T-cell (primary cell): ENCODE measurements at regions not wholly inside any gene's neighbourhood (a gene's known extent, or its start where the extent isn't known, plus 50 kb on each side); places are given as distances from the start of the nearest gene placed in this dataset.

Experiments used
- ATAC-seq, 4 experiments: fragments of 200-7000 bp in 3 of 4; fragments of 150-1000 bp in 1 of 4; cut with Tn5 transposase; replicated peaks in 1 of 4; 1 replicate in 3 of 4; 2 replicates in 1 of 4; pipeline ENCODE4 v1.10.0; 2021; ENCODE audit warnings: moderate library complexity in 3 of 4, mild to moderate bottlenecking in 2 of 4, moderate number of reproducible peaks in 1 of 4
- CTCF ChIA-PET, 2 donors: fragments of 300-600 bp; sonication (Branson Sonifier 250); formaldehyde crosslinking; loops; one replicate each; lab custom pipeline; 2022; ENCODE audit warnings: antibody characterized with exemption in 2 of 2; lab: Charles Lee
- POLR2A ChIA-PET, 2 donors: fragments of 300-600 bp; sonication (Branson Sonifier 250); formaldehyde crosslinking; loops; one replicate each; lab custom pipeline; 2022; ENCODE audit warnings: antibody characterized with exemption in 2 of 2; lab: Charles Lee
- DNase-seq, 35 experiments: peaks; one replicate each; pipeline versions ENCODE4 v3.0.0 to v3.0.0-alpha.2; 2013 to 2023
- H3K27ac ChIP-seq: one replicate; pipeline ENCODE4 v1.5.1; 2013; ENCODE audit warnings: low read length
- H3K27me3 ChIP-seq, 2 experiments: replicated peaks in 1 of 2; 1 replicate in 1 of 2; 2 replicates in 1 of 2; pipeline versions ENCODE4 v1.6.1 to v1.7.0; 2013; ENCODE audit warnings: low read length in 1 of 2, mixed read lengths in 1 of 2; ENCODE audit not compliant: control insufficient read depth in 2 of 2, insufficient read depth in 2 of 2; ENCODE audit errors: extremely low read depth in 1 of 2
- H3K36me3 ChIP-seq, 2 donors: 1 replicate in 1 of 2; 2 replicates in 1 of 2; pipeline versions ENCODE4 v1.6.1 to v1.7.0; 2013; ENCODE audit warnings: low read length in 1 of 2; ENCODE audit not compliant: control insufficient read depth in 2 of 2, insufficient read depth in 1 of 2; ENCODE audit errors: extremely low read depth in 1 of 2
- H3K4me1 ChIP-seq, 2 experiments: 1 replicate in 1 of 2; 2 replicates in 1 of 2; pipeline versions ENCODE4 v1.6.1 to v1.7.0; 2013; ENCODE audit warnings: low read length in 2 of 2, mixed read lengths in 1 of 2; ENCODE audit not compliant: insufficient read depth in 2 of 2, control insufficient read depth in 1 of 2; ENCODE audit errors: extremely low read depth in 1 of 2
- H3K4me3 ChIP-seq, 2 donors: 1 replicate in 1 of 2; 2 replicates in 1 of 2; pipeline versions ENCODE4 v1.5.1 to v1.7.0; 2013; ENCODE audit warnings: mild to moderate bottlenecking in 2 of 2, low read length in 1 of 2, moderate library complexity in 1 of 2; ENCODE audit not compliant: control insufficient read depth in 1 of 2; ENCODE audit errors: extremely low read depth in 1 of 2
- H3K9me3 ChIP-seq: 2 replicates; pipeline ENCODE4 v1.7.0; 2013
- H3K27ac Mint-ChIP-seq, 2 donors: one replicate each; pipeline ENCODE4 v1.8.0; 2020 to 2021; ENCODE audit warnings: mild to moderate bottlenecking in 2 of 2, mixed read lengths in 2 of 2
- H3K27me3 Mint-ChIP-seq, 2 donors: one replicate each; pipeline ENCODE4 v1.8.0; 2021 to 2022; ENCODE audit warnings: mixed read lengths in 2 of 2
- H3K36me3 Mint-ChIP-seq: one replicate; pipeline ENCODE4 v1.8.0; 2021; ENCODE audit warnings: mixed read lengths
- H3K4me1 Mint-ChIP-seq, 3 donors: one replicate each; pipeline ENCODE4 v1.8.0; 2020 to 2022; ENCODE audit warnings: mixed read lengths in 3 of 3, mild to moderate bottlenecking in 1 of 3
- H3K4me3 Mint-ChIP-seq, 3 donors: one replicate each; pipeline ENCODE4 v1.8.0; 2020 to 2022; ENCODE audit warnings: mild to moderate bottlenecking in 3 of 3, mixed read lengths in 3 of 3, moderate library complexity in 3 of 3
- H3K9me3 Mint-ChIP-seq, 3 donors: one replicate each; pipeline ENCODE4 v1.8.0; 2020 to 2022; ENCODE audit warnings: mixed read lengths in 3 of 3
- WGBS: methylation state at CpG from one replicate; pipeline ENCODE4 v1.1.5; 2013; ENCODE audit warnings: missing lambda C conversion rate; ENCODE audit not compliant: insufficient coverage; 5-methylcytosine and 5-hydroxymethylcytosine counted together

DNA sequence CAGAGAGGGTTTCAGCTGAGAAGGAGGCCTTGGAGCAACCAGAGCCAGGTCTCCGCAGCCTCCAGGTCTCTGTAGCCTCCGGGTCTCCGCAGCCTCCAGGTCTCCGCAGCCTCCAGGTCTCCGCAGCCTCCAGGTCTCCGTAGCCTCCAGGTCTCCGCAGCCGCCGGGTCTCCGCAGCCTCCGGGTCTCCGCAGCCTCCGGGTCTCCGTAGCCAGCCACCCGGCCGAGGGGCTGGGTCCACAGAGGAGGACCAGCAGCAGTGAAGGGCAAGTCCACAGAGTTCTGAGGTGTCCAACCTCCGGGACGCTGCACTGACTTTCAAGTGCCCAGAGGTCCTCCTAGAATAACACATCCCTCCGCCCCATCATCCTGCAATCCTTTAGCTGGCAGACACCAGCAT lies 221.0 kb downstream of the RBFOX3 start:
- H3K4me1 Mint-ChIP-seq, result peaks cover 0 to 8% (median 0%) of the 10 kb centered on the region in 3 donors
- WGBS, result 94% methylated on average over 19 of the region's 19 CpGs
- Histone ChIP-seq H3K27me3 (peaks cover 2 to 68% of the 10 kb centered on the region in 2 experiments), H3K4me3 (no peak overlapping the region), H3K4me1 (peaks cover 0 to 6% of the 10 kb centered on the region in 2 experiments), H3K36me3 (no peaks in the 10 kb centered on the region), H3K9me3 (no peaks in the 10 kb centered on the region), H3K27ac (no peak overlapping the region)
- H3K36me3 Mint-ChIP-seq, result no peaks in the 10 kb centered on the region
- H3K9me3 Mint-ChIP-seq, result no peaks in the 10 kb centered on the region
- DNase-seq (no peak), ATAC-seq (no peak)
- no peak overlapping the region for H3K27ac Mint-ChIP-seq
- POLR2A ChIA-PET, result no interaction called here
- CTCF ChIA-PET, result no interaction called here
- no peak overlapping the region for H3K4me3 Mint-ChIP-seq
- peaks cover 40 to 53% of the 10 kb centered on the region in 2 donors for H3K27me3 Mint-ChIP-seq

DNA sequence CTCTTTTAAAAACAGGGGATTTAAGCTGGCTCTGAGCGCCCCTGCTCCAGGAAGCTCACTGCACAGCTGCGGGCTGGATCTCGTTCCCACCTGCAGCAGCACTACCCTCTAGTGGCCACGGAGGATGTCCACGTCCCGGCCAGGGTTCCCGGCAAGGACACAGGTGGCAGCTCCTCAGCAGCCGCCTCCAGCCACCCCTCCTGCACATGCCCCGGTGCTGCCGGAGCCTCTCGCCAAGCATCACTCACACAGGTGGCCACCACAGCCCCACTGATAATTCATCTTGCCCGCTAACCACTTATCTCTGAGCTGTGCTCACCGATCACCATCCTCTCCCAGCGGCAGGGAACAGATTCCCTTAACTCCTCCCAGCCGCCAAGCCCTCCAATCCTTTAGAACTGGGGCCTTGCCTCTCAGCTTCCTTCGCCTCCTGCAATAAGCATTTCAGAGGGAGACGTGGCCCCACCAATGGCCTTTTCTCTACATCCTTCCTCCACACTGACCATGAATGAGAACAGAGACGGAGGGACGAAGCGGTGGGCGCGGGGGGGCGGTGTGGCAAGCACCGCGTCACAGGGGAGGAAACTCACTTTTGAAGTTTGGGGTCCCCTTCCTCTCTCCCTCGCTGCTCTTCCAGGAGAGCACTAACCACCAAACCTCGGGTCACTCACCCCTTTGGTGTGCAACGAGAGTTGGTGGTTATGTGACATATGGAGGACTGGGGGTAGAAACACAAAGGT lies 222.1 kb downstream of the RBFOX3 start:
- no peak overlapping the region for H3K4me3 ChIP-seq
- no peaks in the 10 kb centered on the region for H3K9me3 ChIP-seq
- no peaks in the 10 kb centered on the region for H3K36me3 ChIP-seq
- H3K27ac ChIP-seq, result no peak overlapping the region
- ChIA-PET POLR2A (no interaction called here), CTCF (interaction anchor here (0.5 to 1.3 kb wide), 3 partner anchors 12 to 445 kb away, joined by 3 to 4 read pairs (median 4); no protein-coding TSS in a partner anchor)
- no peak overlapping the region for H3K4me3 Mint-ChIP-seq
- peaks cover 31 to 42% of the 10 kb centered on the region in 2 donors for H3K27me3 Mint-ChIP-seq
- H3K27ac Mint-ChIP-seq, result no peak overlapping the region
- H3K27me3 ChIP-seq, result peaks cover 2 to 60% of the 10 kb centered on the region in 2 experiments
- ATAC-seq (no peak), DNase-seq (no peak)
- peaks cover 0 to 7% (median 0%) of the 10 kb centered on the region in 3 donors for H3K4me1 Mint-ChIP-seq
- H3K4me1 ChIP-seq, result peaks cover 0 to 6% of the 10 kb centered on the region in 2 experiments
- no peaks in the 10 kb centered on the region for H3K36me3 Mint-ChIP-seq
- 47% methylated on average over 22 of the region's 28 CpGs for WGBS
- no peaks in the 10 kb centered on the region for H3K9me3 Mint-ChIP-seq

DNA sequence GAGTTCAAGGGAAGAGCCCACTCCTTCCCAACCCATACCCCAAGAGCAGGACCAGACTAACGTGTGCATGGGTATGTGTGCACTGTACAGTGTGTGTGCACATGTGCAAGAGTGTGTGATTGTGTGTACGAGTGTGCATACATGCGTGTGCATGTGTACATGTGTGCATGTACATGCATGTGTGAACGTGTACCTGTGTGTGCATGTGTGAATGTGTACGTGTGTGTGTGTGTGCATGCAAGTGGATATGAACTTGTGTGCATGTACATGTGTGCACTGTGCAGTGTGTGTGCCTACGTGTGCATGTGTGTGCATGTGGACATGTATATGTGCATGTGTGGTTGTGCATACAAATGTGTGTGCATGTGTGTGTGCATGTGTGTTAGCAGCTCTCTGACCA lies 223.1 kb downstream of the RBFOX3 start:
- no peak for ATAC-seq
- H3K27ac Mint-ChIP-seq, result no peak overlapping the region
- H3K4me1 Mint-ChIP-seq, result peaks cover 0 to 1% (median 0%) of the 10 kb centered on the region in 3 donors
- DNase-seq, result no peak
- H3K27ac ChIP-seq, result no peak overlapping the region
- H3K4me3 ChIP-seq, result no peak overlapping the region
- CTCF ChIA-PET, result interaction anchor here in 1 of 2 donors (1.3 kb wide), 1 partner anchor 13 kb away, joined by 4 read pairs; no protein-coding TSS in a partner anchor
- no peaks in the 10 kb centered on the region for H3K36me3 ChIP-seq
- H3K4me1 ChIP-seq, result peaks cover 0 to 6% of the 10 kb centered on the region in 2 experiments
- H3K27me3 ChIP-seq, result peaks cover 2 to 57% of the 10 kb centered on the region in 2 experiments
- H3K27me3 Mint-ChIP-seq, result peaks cover 24 to 34% of the 10 kb centered on the region in 2 donors
- H3K36me3 Mint-ChIP-seq, result no peaks in the 10 kb centered on the region
- WGBS, result 86% methylated on average over 6 of the region's 6 CpGs
- H3K9me3 Mint-ChIP-seq, result no peaks in the 10 kb centered on the region
- no peak overlapping the region for H3K4me3 Mint-ChIP-seq
- POLR2A ChIA-PET, result no interaction called here
- no peaks in the 10 kb centered on the region for H3K9me3 ChIP-seq

DNA sequence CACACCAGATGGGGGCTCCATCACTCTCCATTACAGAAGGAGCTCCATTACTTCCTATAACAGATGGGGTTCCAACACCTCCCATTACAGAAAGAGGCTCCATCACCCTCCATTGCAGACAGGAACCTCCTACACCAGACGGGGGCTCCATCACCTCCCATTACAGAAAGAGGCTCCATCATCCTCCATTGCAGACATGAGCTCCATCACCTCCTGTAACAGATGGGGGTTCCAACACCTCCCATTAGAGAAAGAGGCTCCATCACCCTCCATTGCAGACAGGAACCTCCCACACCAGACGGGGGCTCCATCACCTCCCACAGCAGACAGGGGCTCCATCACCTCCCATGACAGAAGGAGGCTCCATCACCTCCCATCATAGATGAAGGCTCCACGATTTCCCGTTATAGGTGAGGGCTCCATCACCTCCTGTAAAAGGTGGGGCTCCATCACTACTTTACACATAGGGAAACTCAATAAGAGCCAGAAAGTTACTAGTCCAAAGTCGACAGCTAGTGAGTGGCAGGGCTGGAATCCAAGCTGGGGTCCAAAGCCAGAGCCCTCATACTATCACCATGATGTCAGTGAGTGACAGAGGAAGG lies 224.8 kb downstream of the RBFOX3 start:
- CTCF ChIA-PET, result no interaction called here
- H3K36me3 ChIP-seq, result no peaks in the 10 kb centered on the region
- H3K27me3 Mint-ChIP-seq, result peaks cover 11 to 24% of the 10 kb centered on the region in 2 donors
- H3K27ac Mint-ChIP-seq, result no peak overlapping the region
- DNase-seq (no peak), ATAC-seq (no peak)
- H3K27me3 ChIP-seq, result peaks cover 0 to 51% of the 10 kb centered on the region in 2 experiments
- POLR2A ChIA-PET, result no interaction called here
- no peaks in the 10 kb centered on the region for H3K4me1 Mint-ChIP-seq
- H3K4me3 Mint-ChIP-seq, result no peak overlapping the region
- no peaks in the 10 kb centered on the region for H3K4me1 ChIP-seq
- WGBS, result 76% methylated on average over 2 of the region's 5 CpGs
- no peak overlapping the region for H3K27ac ChIP-seq
- no peaks in the 10 kb centered on the region for H3K9me3 ChIP-seq
- H3K4me3 ChIP-seq, result no peak overlapping the region
- H3K9me3 Mint-ChIP-seq, result no peaks in the 10 kb centered on the region
- H3K36me3 Mint-ChIP-seq, result no peaks in the 10 kb centered on the region

DNA sequence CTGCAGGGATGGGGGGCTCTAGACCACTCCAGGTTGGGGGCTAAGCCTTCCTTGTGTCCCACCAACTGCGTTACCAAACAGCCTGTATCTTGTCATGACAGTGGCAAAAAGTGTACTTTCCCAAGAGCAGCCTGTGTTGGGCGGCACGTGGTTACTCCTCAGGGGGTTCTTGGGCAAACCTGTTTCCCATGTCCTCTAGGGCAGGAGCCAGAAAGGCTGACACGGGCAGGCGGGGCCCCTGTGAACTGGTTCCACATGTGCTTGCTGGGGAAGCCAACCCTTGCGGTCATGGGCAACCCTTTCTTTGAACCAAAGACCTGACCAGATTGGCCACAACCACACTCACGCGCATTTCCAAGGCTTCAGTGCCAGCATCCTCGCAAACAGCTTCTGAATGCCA lies 228.5 kb downstream of the RBFOX3 start:
- POLR2A ChIA-PET, result no interaction called here
- WGBS, result 80% methylated on average over 9 of the region's 9 CpGs

DNA sequence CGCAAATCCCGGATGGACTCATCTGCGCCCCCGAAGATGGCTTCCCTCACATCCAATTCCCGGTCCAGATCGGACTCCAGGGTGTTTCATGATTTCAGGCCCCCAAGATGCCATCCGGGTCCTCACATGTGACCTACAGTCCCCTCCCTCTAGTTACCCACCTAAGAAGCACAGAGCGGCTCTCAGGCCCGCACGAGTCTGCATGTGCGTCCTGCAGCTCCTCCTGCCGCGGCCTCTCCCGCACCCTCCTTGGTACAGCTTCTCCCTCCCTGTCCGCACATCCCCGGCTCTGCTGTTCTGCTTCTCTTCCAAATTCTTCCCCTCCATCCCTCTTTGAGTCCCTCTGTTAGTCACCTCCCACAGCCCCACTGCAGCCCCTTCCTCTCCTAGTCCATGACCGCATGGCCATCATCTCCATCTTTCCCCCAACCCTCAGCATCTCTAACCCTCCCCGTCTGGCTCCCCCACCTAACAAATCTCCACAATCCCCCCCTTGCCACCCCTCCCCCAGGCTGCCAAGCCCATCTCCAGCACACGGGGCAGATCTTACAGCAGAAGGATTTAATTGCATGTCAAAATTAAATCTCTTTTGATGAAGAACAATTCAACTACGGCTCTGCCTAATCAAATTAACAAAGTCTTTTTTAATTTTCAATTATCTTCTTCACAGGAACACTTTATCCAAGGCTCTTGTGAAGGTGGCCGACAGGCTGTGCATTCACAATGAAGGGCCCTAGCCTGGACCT lies 231.0 kb downstream of the RBFOX3 start:
- Mint-ChIP-seq H3K27ac (no peak overlapping the region), H3K9me3 (no peaks in the 10 kb centered on the region), H3K27me3 (peaks cover 17 to 44% of the 10 kb centered on the region in 2 donors), H3K4me1 (no peaks in the 10 kb centered on the region), H3K36me3 (no peaks in the 10 kb centered on the region), H3K4me3 (no peak overlapping the region)
- Histone ChIP-seq H3K4me3 (no peak overlapping the region), H3K27ac (no peak overlapping the region), H3K4me1 (no peaks in the 10 kb centered on the region), H3K27me3 (peaks cover 0 to 65% of the 10 kb centered on the region in 2 experiments), H3K9me3 (no peaks in the 10 kb centered on the region), H3K36me3 (no peaks in the 10 kb centered on the region)
- DNase-seq (no peak), ATAC-seq (no peak)
- POLR2A ChIA-PET, result no interaction called here
- 76% methylated on average over 20 of the region's 21 CpGs for WGBS
- CTCF ChIA-PET, result no interaction called here

More for the DNA sequence above, 228.5 kb downstream of the RBFOX3 start:
- Histone ChIP-seq H3K9me3 (no peaks in the 10 kb centered on the region), H3K4me1 (no peaks in the 10 kb centered on the region), H3K36me3 (no peaks in the 10 kb centered on the region), H3K27me3 (peaks cover 0 to 50% of the 10 kb centered on the region in 2 experiments), H3K4me3 (no peak overlapping the region), H3K27ac (no peak overlapping the region)
- H3K27ac Mint-ChIP-seq, result no peak overlapping the region
- peaks cover 9 to 30% of the 10 kb centered on the region in 2 donors for H3K27me3 Mint-ChIP-seq
- no peaks in the 10 kb centered on the region for H3K4me1 Mint-ChIP-seq
- ATAC-seq, result no peak
- H3K4me3 Mint-ChIP-seq, result no peak overlapping the region
- no peaks in the 10 kb centered on the region for H3K36me3 Mint-ChIP-seq
- CTCF ChIA-PET, result interaction anchor here in 1 of 2 donors (0.6 kb wide), 1 partner anchor 290 kb away, joined by 3 read pairs; no protein-coding TSS in a partner anchor
- DNase-seq, result no peak
- no peaks in the 10 kb centered on the region for H3K9me3 Mint-ChIP-seq
